ENCODE measurements at regions not wholly inside any gene's neighbourhood (a gene's known extent, or its start where the extent isn't known, plus 50 kb on each side); places are given as distances from the start of the nearest gene placed in this dataset.

DNA sequence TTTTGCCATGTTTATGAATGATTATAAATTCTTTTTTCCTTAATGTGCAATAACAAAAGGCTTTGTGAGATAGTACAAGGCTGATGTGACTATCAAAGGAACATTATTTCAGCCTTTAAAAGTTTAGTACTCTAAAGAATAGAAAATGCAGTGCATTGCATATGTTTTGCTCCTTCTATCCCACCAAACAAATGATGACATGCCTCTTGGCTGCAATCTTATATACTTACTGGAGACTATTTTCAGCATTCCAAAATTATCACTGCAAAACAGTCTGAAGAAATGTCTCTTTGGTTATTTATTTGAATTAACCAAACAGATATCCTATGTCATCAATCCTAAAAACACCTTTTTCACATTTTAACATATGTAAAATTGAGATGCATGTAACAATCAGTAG is 776.5 kb upstream of the SPRY2 start:
- intact Hi-C loops (cut with micrococcal nuclease; ENCODE audit: unreplicated experiment): no loop called here
- no peak overlapping the region for H3K4me3 ChIP-seq (ENCODE audit: low read depth, low read length, poor library complexity, severe bottlenecking)
- H2AFZ ChIP-seq (ENCODE audit: low read length): no peak overlapping the region
- POLR2A ChIA-PET: no interaction called here
- H3K79me2 ChIP-seq (ENCODE audit: insufficient read depth, low read depth, low read length): no peaks in the 10 kb centered on the region
- no peak overlapping the region for H3K4me2 ChIP-seq (ENCODE audit: low read length)
- H4K20me1 ChIP-seq (ENCODE audit: insufficient read depth, low read length): no peaks in the 10 kb centered on the region
- H3K9me3 ChIP-seq (ENCODE audit: low read length): no peaks in the 10 kb centered on the region
- no peaks in the 10 kb centered on the region for H3K9me2 ChIP-seq (ENCODE audit: insufficient read depth, low read length)
- no peak overlapping the region for H3K27ac ChIP-seq (ENCODE audit: low read depth, low read length, poor library complexity, severe bottlenecking)
- CTCF ChIA-PET (ENCODE audit: unreplicated experiment): no interaction called here
- no peaks in the 10 kb centered on the region for H3K4me1 ChIP-seq (ENCODE audit: insufficient read depth, low read length, poor library complexity, severe bottlenecking)
- no TSS peak for BruUV-seq (replicated peaks)
- H3K36me3 ChIP-seq (ENCODE audit: insufficient read depth, low read length): no peaks in the 10 kb centered on the region
- DNase-seq (ENCODE audit: low spot score): no peak
- TF ChIP-seq, protein P1, sequence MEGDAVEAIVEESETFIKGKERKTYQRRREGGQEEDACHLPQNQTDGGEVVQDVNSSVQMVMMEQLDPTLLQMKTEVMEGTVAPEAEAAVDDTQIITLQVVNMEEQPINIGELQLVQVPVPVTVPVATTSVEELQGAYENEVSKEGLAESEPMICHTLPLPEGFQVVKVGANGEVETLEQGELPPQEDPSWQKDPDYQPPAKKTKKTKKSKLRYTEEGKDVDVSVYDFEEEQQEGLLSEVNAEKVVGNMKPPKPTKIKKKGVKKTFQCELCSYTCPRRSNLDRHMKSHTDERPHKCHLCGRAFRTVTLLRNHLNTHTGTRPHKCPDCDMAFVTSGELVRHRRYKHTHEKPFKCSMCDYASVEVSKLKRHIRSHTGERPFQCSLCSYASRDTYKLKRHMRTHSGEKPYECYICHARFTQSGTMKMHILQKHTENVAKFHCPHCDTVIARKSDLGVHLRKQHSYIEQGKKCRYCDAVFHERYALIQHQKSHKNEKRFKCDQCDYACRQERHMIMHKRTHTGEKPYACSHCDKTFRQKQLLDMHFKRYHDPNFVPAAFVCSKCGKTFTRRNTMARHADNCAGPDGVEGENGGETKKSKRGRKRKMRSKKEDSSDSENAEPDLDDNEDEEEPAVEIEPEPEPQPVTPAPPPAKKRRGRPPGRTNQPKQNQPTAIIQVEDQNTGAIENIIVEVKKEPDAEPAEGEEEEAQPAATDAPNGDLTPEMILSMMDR (conservative IDR thresholded peaks at IDR 0.05; ENCODE audit: low read length): no peak
- no peak for TF ChIP-seq EZH2phosphoT487 (IDR thresholded peaks at IDR 0.05; ENCODE audit: borderline replicate concordance, low read depth, low read length)

DNA sequence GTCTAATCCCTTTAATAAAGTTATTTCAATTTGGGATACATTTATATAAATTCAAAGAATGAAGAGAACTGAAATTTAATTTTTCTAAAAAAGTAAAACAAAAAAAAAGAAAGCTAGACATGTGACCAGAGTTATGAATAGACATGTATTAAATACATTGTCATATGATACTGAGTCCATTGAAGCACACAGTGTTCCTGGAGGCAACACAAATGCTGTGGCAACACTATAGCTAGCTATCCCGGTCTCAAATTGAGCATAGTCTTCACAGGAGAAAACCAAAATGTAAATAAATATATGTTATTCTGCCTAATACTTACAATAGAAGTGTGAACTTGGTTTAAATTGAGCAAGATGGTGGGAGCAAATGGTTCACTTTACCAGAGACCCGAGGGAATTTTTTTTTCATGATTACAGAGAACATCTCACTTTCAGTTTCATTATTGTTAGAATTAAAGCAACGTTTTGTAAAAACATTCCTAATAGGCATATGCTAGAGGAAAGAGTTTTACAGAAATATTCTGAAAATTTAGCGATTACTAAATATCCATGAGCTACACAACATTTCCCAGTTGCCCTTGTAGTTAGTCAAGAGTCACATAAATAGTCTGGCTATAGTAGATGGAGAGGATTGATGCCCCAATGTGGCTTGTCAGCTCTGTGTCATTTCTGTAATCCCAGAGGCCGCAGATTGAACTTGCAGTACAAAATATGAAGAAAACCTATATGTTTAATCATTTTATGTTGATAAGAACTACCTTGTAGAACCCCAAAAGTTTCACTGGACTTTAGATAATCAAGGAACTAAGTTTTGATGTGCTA is 775.7 kb upstream of the SPRY2 start:
- Histone ChIP-seq H3K27ac (ENCODE audit: low read depth, low read length, poor library complexity, severe bottlenecking) (no peak overlapping the region), H3K4me1 (ENCODE audit: insufficient read depth, low read length, poor library complexity, severe bottlenecking) (no peaks in the 10 kb centered on the region), H4K20me1 (ENCODE audit: insufficient read depth, low read length) (no peaks in the 10 kb centered on the region), H2AFZ (ENCODE audit: low read length) (no peak overlapping the region), H3K9me3 (ENCODE audit: low read length) (no peaks in the 10 kb centered on the region), H3K79me2 (ENCODE audit: insufficient read depth, low read depth, low read length) (no peaks in the 10 kb centered on the region), H3K4me3 (ENCODE audit: low read depth, low read length, poor library complexity, severe bottlenecking) (no peak overlapping the region), H3K9me2 (ENCODE audit: insufficient read depth, low read length) (no peaks in the 10 kb centered on the region), H3K36me3 (ENCODE audit: insufficient read depth, low read length) (no peaks in the 10 kb centered on the region), H3K4me2 (ENCODE audit: low read length) (no peak overlapping the region)
- CTCF ChIA-PET (ENCODE audit: unreplicated experiment): no interaction called here
- TF ChIP-seq, protein P1 (conservative IDR thresholded peaks at IDR 0.05; ENCODE audit: low read length): no peak
- TF ChIP-seq EZH2phosphoT487 (IDR thresholded peaks at IDR 0.05; ENCODE audit: borderline replicate concordance, low read depth, low read length): no peak
- DNase-seq (ENCODE audit: low spot score): no peak
- intact Hi-C loops (cut with micrococcal nuclease; ENCODE audit: unreplicated experiment): no loop called here
- no TSS peak for BruUV-seq (replicated peaks)
- POLR2A ChIA-PET: interaction anchor here (0.6 to 0.7 kb wide), 2 partner anchors 351 to 780 kb away, joined by 3 to 4 read pairs; no protein-coding TSS in a partner anchor

DNA sequence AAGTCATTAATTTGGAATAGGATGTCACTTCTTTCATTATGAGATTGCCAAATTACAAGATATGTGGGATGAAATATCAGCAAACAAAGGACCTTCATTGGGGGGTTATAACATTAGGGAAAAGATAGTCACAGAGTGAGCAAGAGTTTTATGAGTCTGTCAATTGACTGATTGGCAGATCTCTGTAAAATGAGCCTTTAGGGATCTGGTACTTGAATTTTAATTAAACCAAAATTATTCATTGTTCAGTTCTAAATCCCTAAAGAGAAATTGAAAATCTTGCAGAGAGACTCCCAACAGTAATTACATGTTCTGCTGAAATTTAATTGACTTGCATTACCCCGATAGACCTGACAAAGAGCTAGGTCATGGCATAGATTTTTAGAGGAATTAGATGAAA is 768.1 kb upstream of the SPRY2 start:
- DNase-seq (ENCODE audit: low spot score): no peak
- Histone ChIP-seq H4K20me1 (ENCODE audit: insufficient read depth, low read length) (no peaks in the 10 kb centered on the region), H3K79me2 (ENCODE audit: insufficient read depth, low read depth, low read length) (no peaks in the 10 kb centered on the region), H3K9me2 (ENCODE audit: insufficient read depth, low read length) (no peaks in the 10 kb centered on the region), H3K27ac (ENCODE audit: low read depth, low read length, poor library complexity, severe bottlenecking) (no peak overlapping the region), H3K9me3 (ENCODE audit: low read length) (no peaks in the 10 kb centered on the region), H3K36me3 (ENCODE audit: insufficient read depth, low read length) (no peaks in the 10 kb centered on the region), H3K4me2 (ENCODE audit: low read length) (no peak overlapping the region), H3K4me3 (ENCODE audit: low read depth, low read length, poor library complexity, severe bottlenecking) (no peak overlapping the region), H3K4me1 (ENCODE audit: insufficient read depth, low read length, poor library complexity, severe bottlenecking) (no peaks in the 10 kb centered on the region), H2AFZ (ENCODE audit: low read length) (no peak overlapping the region)
- ChIA-PET POLR2A (interaction anchor here (0.7 kb wide), 2 partner anchors 64 to 279 kb away, joined by 3 to 5 read pairs; no protein-coding TSS in a partner anchor), CTCF (ENCODE audit: unreplicated experiment) (no interaction called here)
- TF ChIP-seq, protein P1 (conservative IDR thresholded peaks at IDR 0.05; ENCODE audit: low read length): no peak
- no peak for TF ChIP-seq EZH2phosphoT487 (IDR thresholded peaks at IDR 0.05; ENCODE audit: borderline replicate concordance, low read depth, low read length)
- no TSS peak for BruUV-seq (replicated peaks)
- intact Hi-C loops (cut with micrococcal nuclease; ENCODE audit: unreplicated experiment): no loop called here
